Stimulated activated CD8-positive, alpha-beta memory T cell treated with anti-CD3 and anti-CD28 coated beads, Interleukin-2, amount 100 ng/mL, for 1 hour (primary cell): ENCODE measurements at regions not wholly inside any gene's neighbourhood (a gene's known extent, or its start where the extent isn't known, plus 50 kb on each side); places are given as distances from the start of the nearest gene placed in this dataset.

ENCODE experiments used
- DNase-seq, 2 donors: peaks; one replicate each; pipeline ENCODE4 v3.0.0-alpha.2; 2020; ENCODE audit warnings: low read depth in 2 of 2

DNA sequence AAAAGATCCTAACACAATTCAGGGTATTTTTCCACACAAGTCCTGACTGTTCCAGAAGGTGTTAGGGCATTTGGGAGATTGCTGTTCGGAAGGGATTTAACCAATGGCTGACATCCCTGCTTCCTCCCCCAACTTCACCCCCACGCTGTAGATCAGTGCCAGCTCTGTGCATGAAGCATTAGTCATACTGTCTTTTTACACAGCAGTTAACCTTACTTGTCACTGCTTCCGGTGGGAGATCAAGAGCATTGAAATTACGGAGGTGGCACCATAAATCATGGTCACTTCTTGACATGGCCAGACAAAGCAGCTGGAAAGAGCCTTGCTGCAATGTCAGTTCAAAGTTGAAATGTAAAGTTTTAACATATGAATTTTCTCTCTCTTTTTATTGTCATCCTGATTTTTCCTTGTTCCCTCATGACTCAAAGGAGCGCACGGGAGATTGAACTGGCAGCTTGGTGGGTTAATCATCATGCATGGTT, 70.2 kb downstream of the HRH4 start:
- DNase-seq, result no peak

GRCh38 chr18:24534271-24534670, 73.8 kb downstream of the HRH4 start:
- DNase-seq, result no peak

- DNase-seq, result no peak
These were observed 74.3 kb downstream of the HRH4 start for GRCh38 chr18:24534737-24535136.

GRCh38 chr18:24535527-24536295, 75.3 kb downstream of the HRH4 start:
- DNase-seq, result no peak

DNA sequence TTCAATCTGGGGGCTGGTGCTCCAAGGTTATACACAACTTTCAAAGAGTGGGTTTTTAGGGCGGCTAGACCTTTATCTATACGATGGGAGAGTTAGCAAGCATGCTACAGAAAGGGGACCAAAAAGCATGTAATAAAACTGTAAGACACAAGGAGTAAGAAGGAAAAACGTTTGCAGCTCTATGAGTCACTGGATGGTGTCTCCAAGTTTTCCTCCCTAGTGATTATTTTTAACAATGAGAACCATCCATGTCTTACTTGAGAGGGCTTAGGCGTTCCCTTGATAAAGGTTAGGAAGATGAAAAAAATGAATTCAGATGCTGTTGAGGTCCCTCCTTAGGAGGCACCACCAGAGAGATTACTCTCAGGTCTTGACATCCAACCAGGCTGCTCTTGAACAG, 75.9 kb downstream of the HRH4 start:
- no peak for DNase-seq

DNA sequence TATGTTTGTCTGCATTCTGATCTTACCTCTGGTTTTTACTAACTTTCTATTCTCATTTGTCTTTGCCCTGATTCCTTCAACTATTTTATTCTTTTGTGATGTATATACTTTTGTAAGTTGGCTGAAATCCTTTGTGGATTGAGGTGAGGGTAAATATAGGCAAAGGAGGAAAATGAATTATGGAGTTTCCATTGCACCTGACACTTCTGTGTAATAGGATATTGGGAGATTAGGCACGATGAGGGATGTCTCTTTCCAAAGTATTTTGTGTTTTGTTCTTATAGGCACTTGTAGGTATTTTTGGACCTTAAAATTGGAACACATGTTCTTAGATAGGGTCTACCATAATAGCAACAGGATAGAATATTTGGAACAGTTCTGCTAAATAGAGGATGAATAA, 76.4 kb downstream of the HRH4 start:
- no peak for DNase-seq

DNA sequence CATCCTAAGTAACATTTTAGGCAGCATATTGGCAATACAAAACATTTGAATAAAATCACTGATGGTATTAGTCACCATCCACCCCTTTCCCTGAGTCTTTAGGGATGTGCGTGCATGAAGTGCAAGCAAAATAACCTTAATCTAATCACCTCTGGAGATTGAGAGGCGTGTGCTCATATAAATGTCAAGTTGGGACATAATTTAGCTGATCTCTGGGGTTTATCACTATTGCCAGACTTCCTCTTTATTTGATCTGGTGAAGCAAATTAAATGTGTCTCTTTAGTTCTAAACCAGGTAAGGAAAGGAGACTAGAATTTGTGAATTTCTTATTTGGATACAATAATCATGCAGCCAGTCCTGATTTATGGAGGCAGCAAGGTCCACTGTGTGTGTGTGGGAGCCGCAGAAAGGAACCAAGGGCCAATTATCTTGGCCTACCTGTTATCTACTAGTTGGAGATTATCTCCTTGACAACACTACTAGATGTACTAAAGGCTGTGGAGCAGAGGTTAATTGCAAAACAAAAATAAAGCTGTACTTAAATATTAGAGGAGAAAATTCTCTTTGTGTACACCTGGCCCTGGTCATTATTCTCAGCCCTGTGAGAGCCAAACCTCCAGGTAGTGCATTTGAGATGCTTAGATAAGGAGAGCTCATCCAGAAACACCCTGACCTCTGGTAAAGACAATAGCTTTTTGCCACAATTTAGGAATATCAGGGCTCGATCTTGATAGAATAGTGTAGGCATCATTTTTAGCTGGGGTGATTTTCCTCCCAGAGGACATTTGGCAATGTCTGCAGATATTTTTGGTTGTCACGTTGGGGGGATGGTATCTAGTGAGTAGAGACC, 78.2 kb downstream of the HRH4 start:
- DNase-seq, result no peak

GRCh38 chr18:24539866-24540617, 79.6 kb downstream of the HRH4 start:
- no peak for DNase-seq

- no peak for DNase-seq
These were observed 80.5 kb downstream of the HRH4 start for GRCh38 chr18:24540896-24541295.

GRCh38 chr18:24543086-24543794, 82.8 kb downstream of the HRH4 start:
- DNase-seq, result no peak

DNA sequence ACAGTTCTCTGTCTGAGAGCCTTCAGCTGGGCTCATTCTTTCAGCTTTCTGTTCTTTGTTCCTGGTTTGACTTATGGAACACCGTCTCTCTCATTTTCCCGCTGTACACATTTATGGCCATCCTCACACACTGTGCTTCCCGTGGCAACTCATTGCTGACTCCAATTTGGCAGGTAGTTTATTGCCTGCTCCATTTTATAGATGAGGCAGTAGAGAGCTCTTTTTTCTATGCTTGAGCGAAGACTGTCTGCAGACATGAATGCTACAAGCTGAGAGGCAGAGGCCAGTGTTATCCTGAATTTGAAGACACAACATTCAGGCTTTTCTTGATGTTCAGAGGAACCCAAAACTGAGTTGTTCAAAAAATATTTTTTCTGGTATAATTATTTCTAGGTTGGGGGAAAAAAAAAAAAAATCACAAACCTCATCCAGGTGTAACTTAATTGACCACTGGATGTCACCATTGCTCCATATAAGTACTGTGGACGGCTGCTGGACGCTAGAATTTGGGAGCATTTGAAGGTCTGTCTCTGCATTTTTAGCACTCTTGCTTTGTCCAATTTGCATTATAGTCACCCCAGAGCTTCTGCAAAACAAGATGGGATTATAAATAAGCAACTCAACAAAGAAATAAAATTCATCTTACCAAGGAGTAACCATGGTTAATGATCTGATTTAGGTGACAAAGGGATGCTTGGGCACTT, 83.5 kb downstream of the HRH4 start:
- no peak for DNase-seq

DNA sequence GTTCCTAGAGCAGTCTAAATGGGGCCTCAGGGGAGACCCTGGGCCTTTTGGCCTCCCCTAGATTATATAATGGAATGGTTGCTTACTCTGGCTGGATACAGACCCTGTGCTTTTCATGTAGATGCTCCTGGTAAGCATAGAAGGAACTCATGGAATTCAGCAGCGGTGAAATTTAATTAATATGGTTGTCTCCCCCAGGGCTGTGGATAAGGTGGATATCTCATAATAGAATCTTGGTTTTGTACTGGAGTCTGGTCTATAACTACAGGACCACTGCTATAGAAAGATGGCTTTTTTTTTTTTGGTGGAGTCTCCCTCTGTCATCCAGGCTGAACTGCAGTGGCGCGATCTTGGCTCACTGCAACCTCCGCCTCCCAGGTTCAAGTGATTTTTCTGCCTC, 84.5 kb downstream of the HRH4 start:
- no peak for DNase-seq

DNA sequence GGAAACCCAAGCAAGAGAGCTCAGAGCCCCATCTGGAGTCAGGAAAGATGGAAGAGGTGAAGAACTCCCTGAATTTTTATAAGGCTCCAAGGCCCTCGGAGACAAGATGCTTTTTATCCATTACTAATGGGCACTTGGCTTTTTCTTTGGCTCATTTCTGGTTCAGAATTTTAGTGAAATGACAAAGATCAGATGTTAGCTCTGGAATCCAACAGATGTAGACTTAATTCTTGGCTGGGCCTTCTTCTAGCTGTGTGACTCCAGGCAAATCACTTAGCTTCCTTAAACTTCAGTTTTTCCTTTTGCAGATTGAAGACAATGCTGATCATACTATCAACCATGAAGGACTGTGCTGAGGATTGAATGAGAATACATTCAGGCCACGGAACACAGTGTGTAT, 85.2 kb downstream of the HRH4 start:
- no peak for DNase-seq

GRCh38 chr18:24546307-24546706, 85.9 kb downstream of the HRH4 start:
- no peak for DNase-seq

DNA sequence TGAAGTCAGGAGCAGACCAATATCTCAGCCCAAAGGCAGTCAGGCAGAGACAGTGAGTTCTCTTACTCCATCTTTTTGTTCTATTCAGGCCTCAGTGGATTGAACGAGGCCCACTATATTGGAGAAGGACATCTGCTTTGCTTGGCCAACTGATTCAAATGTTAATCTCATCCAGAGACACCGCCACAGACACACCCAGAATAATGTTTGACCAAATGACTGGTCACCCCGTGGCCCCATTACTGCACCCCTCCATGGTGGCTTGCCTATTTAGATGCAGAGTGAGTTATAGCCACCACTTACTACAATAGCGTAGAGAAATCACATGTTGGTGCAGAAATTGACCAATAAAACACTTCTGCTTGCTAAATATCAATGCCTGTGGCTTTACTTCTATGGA, 88.1 kb downstream of the HRH4 start:
- no peak for DNase-seq

GRCh38 chr18:24552218-24552617, 91.8 kb downstream of the HRH4 start:
- DNase-seq, result no peak

- no peak for DNase-seq
These were observed 93.3 kb downstream of the HRH4 start for GRCh38 chr18:24553571-24554285.

DNA sequence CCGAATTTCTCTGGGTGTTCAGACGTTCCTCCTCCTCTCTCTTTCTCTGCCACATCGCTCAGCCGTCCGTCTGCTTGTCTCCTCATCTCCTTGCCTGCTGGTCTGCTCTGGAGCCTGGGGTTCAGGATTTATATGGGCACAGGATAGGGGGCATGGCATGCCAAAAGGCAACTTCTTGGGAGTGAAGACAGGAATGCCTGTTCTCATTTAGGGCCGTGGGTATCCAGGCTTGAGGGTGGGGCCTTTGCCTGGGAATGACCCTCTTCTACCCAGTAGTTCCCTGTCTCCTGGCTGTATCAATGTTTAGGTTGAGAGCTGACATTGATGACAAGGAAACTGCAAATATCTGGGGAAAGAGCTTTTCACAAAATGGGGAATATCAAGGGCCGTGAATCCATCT, 98.0 kb downstream of the HRH4 start:
- DNase-seq, result no peak

DNA sequence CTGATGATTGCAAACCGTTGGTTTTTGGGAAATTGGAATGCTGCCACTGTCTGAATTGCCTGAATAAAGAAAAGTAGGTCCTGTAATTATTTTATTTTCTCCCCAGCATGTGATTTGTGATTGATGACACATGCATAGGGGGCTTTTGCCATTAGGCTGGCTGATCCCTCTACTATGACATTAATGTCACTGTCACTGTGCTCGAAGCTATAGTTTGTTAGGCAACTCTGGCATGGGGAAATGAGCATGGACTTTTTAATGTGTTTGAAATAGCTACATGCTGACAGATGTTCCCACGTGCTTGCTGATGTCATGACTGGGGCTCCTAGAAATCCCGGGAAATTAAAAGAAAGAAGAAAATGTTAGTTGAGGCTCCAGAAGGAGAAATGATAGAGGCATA, 99.1 kb downstream of the HRH4 start:
- DNase-seq, result no peak

- DNase-seq, result no peak
These were observed 100.1 kb downstream of the HRH4 start for GRCh38 chr18:24560511-24560981.
